Transverse colon (tissue), 4 donors: ENCODE measurements at regions not wholly inside any gene's neighbourhood (a gene's known extent, or its start where the extent isn't known, plus 50 kb on each side); places are given as distances from the start of the nearest gene placed in this dataset.

Experiments
- CTCF ChIP-seq, 5 experiments: fragments of 200-600 bp in 3 of 5; fragments of 450-650 bp in 2 of 5; sonication (generic) in 3 of 5; IDR thresholded peaks; 1 replicate in 2 of 5; 2 replicates in 3 of 5; pipeline ENCODE4 v1.5.1; 2016 to 2017; ENCODE audit warnings: antibody characterized with exemption in 5 of 5, inconsistent platforms in 3 of 5, mild to moderate bottlenecking in 2 of 5, moderate library complexity in 1 of 5
- EP300 ChIP-seq: sonication (generic); formaldehyde crosslinking; IDR thresholded peaks from one replicate; pipeline ENCODE4 v1.6.1; 2017; ENCODE audit warnings: antibody characterized with exemption, low read depth
- POLR2A ChIP-seq: fragments of 450-650 bp; IDR thresholded peaks from one replicate; pipeline ENCODE4 v1.6.1; 2016; ENCODE audit warnings: antibody characterized with exemption, mild to moderate bottlenecking, moderate library complexity
- POLR2AphosphoS5 ChIP-seq, 3 donors: sonication (generic); formaldehyde crosslinking; IDR thresholded peaks; one replicate each; pipeline ENCODE4 v1.6.1; 2016; ENCODE audit warnings: antibody characterized with exemption in 3 of 3

GRCh38 chr13:24100188-24100587 is 60.3 kb upstream of the SPATA13 start:
- TF ChIP-seq POLR2A (no peak), CTCF (IDR thresholded peaks at IDR 0.05) (no peak), POLR2AphosphoS5 (IDR thresholded peaks at IDR 0.05) (no peak), EP300 (no peak)
